Astrocyte (in vitro differentiated cells and primary cell): ENCODE measurements at regions not wholly inside any gene's neighbourhood (a gene's known extent, or its start where the extent isn't known, plus 50 kb on each side); places are given as distances from the start of the nearest gene placed in this dataset.

Experiments
- DNase-seq: peaks from one replicate; pipeline ENCODE4 v3.0.0-alpha.2; 2010; ENCODE audit warnings: low read depth
- FAIRE-seq: peaks from 2 replicates; lab custom pipeline; 2011; peaks lifted over from hg19 to GRCh38; lab: Jason Lieb, UNC
- H2AFZ ChIP-seq: 2 replicates; pipeline ENCODE4 v1.6.0; 2012; ENCODE audit warnings: low read depth, low read length, inconsistent platforms
- H3K27ac ChIP-seq: 2 replicates; pipeline ENCODE4 v1.5.1; 2011; ENCODE audit warnings: low read depth, low read length, inconsistent platforms
- H3K27me3 ChIP-seq: 2 replicates; pipeline ENCODE4 v1.6.0; 2011; ENCODE audit warnings: low read length, inconsistent platforms; ENCODE audit not compliant: insufficient read depth
- H3K36me3 ChIP-seq: 2 replicates; pipeline ENCODE4 v1.5.1; 2011; ENCODE audit warnings: low read length, inconsistent platforms; ENCODE audit not compliant: insufficient read depth
- H3K4me1 ChIP-seq: 2 replicates; pipeline ENCODE4 v1.5.1; 2011; ENCODE audit warnings: low read length, inconsistent platforms; ENCODE audit not compliant: insufficient read depth
- H3K4me2 ChIP-seq: 2 replicates; pipeline ENCODE4 v1.6.0; 2012; ENCODE audit warnings: low read length, inconsistent platforms
- H3K4me3 ChIP-seq: 2 replicates; pipeline ENCODE4 v1.5.1; 2011; ENCODE audit warnings: low read depth, mild to moderate bottlenecking, low read length, inconsistent platforms; ENCODE audit not compliant: insufficient read depth
- H3K79me2 ChIP-seq: 2 replicates; pipeline ENCODE4 v1.6.0; 2012; ENCODE audit warnings: mild to moderate bottlenecking, low read length, inconsistent platforms; ENCODE audit not compliant: insufficient read depth
- H3K9ac ChIP-seq: 2 replicates; pipeline ENCODE4 v1.6.0; 2012; ENCODE audit warnings: mild to moderate bottlenecking, low read length, inconsistent platforms
- H3K9me3 ChIP-seq: 2 replicates; pipeline ENCODE4 v1.5.1; 2012; ENCODE audit warnings: low read depth, mild to moderate bottlenecking, low read length, inconsistent platforms; ENCODE audit not compliant: insufficient read depth
- H4K20me1 ChIP-seq: 2 replicates; pipeline ENCODE4 v1.6.0; 2012; ENCODE audit warnings: low read length, inconsistent platforms; ENCODE audit not compliant: insufficient read depth
- H3K27ac Mint-ChIP-seq: one replicate; pipeline ENCODE4 v1.8.0; 2021; ENCODE audit warnings: mild to moderate bottlenecking, mixed read lengths; ENCODE audit not compliant: unreplicated experiment
- H3K27me3 Mint-ChIP-seq: one replicate; pipeline ENCODE4 v1.8.0; 2021; ENCODE audit warnings: low read depth, mixed read lengths; ENCODE audit not compliant: unreplicated experiment
- H3K36me3 Mint-ChIP-seq: one replicate; pipeline ENCODE4 v1.8.0; 2021; ENCODE audit warnings: low read depth, mixed read lengths; ENCODE audit not compliant: unreplicated experiment
- H3K4me1 Mint-ChIP-seq: one replicate; pipeline ENCODE4 v1.8.0; 2021; ENCODE audit warnings: low read depth, mixed read lengths; ENCODE audit not compliant: unreplicated experiment
- H3K4me3 Mint-ChIP-seq: one replicate; pipeline ENCODE4 v1.8.0; 2021; ENCODE audit warnings: mild to moderate bottlenecking, moderate library complexity, mixed read lengths; ENCODE audit not compliant: unreplicated experiment
- H3K9me3 Mint-ChIP-seq: one replicate; pipeline ENCODE4 v1.8.0; 2021; ENCODE audit warnings: mild to moderate bottlenecking, mixed read lengths; ENCODE audit not compliant: unreplicated experiment
- CTCF ChIP-seq: IDR thresholded peaks from 2 replicates; pipeline ENCODE4 v1.5.1; 2011; ENCODE audit warnings: low read depth, mild to moderate bottlenecking, inconsistent platforms, low read length, moderate library complexity; ENCODE audit not compliant: insufficient read depth
- EZH2 ChIP-seq: IDR thresholded peaks from 2 replicates; pipeline ENCODE4 v1.6.1; 2012; ENCODE audit warnings: mild to moderate bottlenecking, low read length, inconsistent platforms; ENCODE audit not compliant: insufficient read depth

- H3K36me3 Mint-ChIP-seq: peaks cover 2% of the 10 kb centered on the region
- no peaks in the 10 kb centered on the region for H3K4me1 Mint-ChIP-seq
- FAIRE-seq (no peak), DNase-seq (no peak)
- Histone ChIP-seq H3K9ac (no peak overlapping the region), H3K27me3 (peaks cover 8% of the 10 kb centered on the region), H3K79me2 (no peaks in the 10 kb centered on the region), H4K20me1 (no peaks in the 10 kb centered on the region), H2AFZ (no peak overlapping the region), H3K27ac (no peak overlapping the region), H3K36me3 (no peaks in the 10 kb centered on the region), H3K9me3 (no peaks in the 10 kb centered on the region), H3K4me2 (no peak overlapping the region), H3K4me1 (no peaks in the 10 kb centered on the region), H3K4me3 (no peak overlapping the region)
- H3K4me3 Mint-ChIP-seq: no peak overlapping the region
- no peak overlapping the region for H3K27ac Mint-ChIP-seq
- no peak for TF ChIP-seq EZH2
- TF ChIP-seq CTCF: no peak
- peaks cover 7% of the 10 kb centered on the region for H3K9me3 Mint-ChIP-seq
- H3K27me3 Mint-ChIP-seq: peaks cover 26% of the 10 kb centered on the region
These were observed 151.5 kb upstream of the POU3F1 start for GRCh38 chr1:38198099-38198498.

GRCh38 chr1:38197312-38198061, 150.9 kb upstream of the POU3F1 start:
- Histone ChIP-seq H3K4me2 (no peak overlapping the region), H3K27me3 (peaks cover 6% of the 10 kb centered on the region), H3K36me3 (no peaks in the 10 kb centered on the region), H3K9me3 (no peaks in the 10 kb centered on the region), H3K4me3 (no peak overlapping the region), H4K20me1 (no peaks in the 10 kb centered on the region), H3K27ac (no peak overlapping the region), H3K79me2 (no peaks in the 10 kb centered on the region), H2AFZ (no peak overlapping the region), H3K9ac (no peak overlapping the region), H3K4me1 (no peaks in the 10 kb centered on the region)
- TF ChIP-seq EZH2: no peak
- TF ChIP-seq CTCF: no peak
- H3K4me3 Mint-ChIP-seq: no peak overlapping the region
- H3K36me3 Mint-ChIP-seq: peaks cover 2% of the 10 kb centered on the region
- no peak overlapping the region for H3K27ac Mint-ChIP-seq
- FAIRE-seq (no peak), DNase-seq (no peak)
- peaks cover 7% of the 10 kb centered on the region for H3K9me3 Mint-ChIP-seq
- H3K27me3 Mint-ChIP-seq: peaks cover 29% of the 10 kb centered on the region
- no peaks in the 10 kb centered on the region for H3K4me1 Mint-ChIP-seq

- no peak for DNase-seq
These were observed 147.9 kb upstream of the POU3F1 start for GRCh38 chr1:38194472-38194871.

More at GRCh38 chr1:38194472-38194871, 147.9 kb upstream of the POU3F1 start:
- Histone ChIP-seq H4K20me1 (no peaks in the 10 kb centered on the region), H3K27ac (no peak overlapping the region), H3K9me3 (no peaks in the 10 kb centered on the region), H2AFZ (no peak overlapping the region), H3K36me3 (no peaks in the 10 kb centered on the region), H3K27me3 (peaks cover 8% of the 10 kb centered on the region), H3K79me2 (no peaks in the 10 kb centered on the region), H3K4me2 (no peak overlapping the region), H3K4me1 (no peaks in the 10 kb centered on the region), H3K9ac (no peak overlapping the region), H3K4me3 (no peak overlapping the region)
- H3K27me3 Mint-ChIP-seq: peaks cover 44% of the 10 kb centered on the region
- H3K4me1 Mint-ChIP-seq: no peaks in the 10 kb centered on the region
- TF ChIP-seq CTCF (no peak), EZH2 (no peak)
- peaks cover 6% of the 10 kb centered on the region for H3K36me3 Mint-ChIP-seq
- FAIRE-seq: no peak
- peak overlapping the region; percentile 30 for H3K27ac Mint-ChIP-seq
- H3K9me3 Mint-ChIP-seq: peaks cover 4% of the 10 kb centered on the region
- H3K4me3 Mint-ChIP-seq: no peak overlapping the region
